Left lung (tissue), 4 donors: ENCODE measurements at regions not wholly inside any gene's neighbourhood (a gene's known extent, or its start where the extent isn't known, plus 50 kb on each side); places are given as distances from the start of the nearest gene placed in this dataset.

Experiments used
- ATAC-seq: fragments of 200-7000 bp; cut with Tn5 transposase; one replicate; pipeline ENCODE4 v1.9.1; 2020; ENCODE audit warnings: moderate library complexity
- DNase-seq, 4 donors: peaks; one replicate each; pipeline ENCODE4 v3.0.0-alpha.2; 2013 to 2020
- H3K27ac ChIP-seq, 2 donors: fragments of 200-600 bp; sonication (generic) in 1 of 2; one replicate each; pipeline versions ENCODE4 v1.5.0 to v1.8.0; 2020 to 2021
- H3K27me3 ChIP-seq, 2 donors: fragments of 200-600 bp; sonication (generic) in 1 of 2; one replicate each; pipeline versions ENCODE4 v1.5.0 to v1.8.0; 2020 to 2021
- H3K36me3 ChIP-seq, 2 donors: fragments of 200-600 bp; sonication (generic) in 1 of 2; one replicate each; pipeline versions ENCODE4 v1.5.0 to v1.8.0; 2020 to 2021
- H3K4me1 ChIP-seq, 2 donors: fragments of 200-600 bp; one replicate each; pipeline ENCODE4 v1.8.0; 2021
- H3K4me3 ChIP-seq, 2 donors: fragments of 200-600 bp; sonication (generic) in 1 of 2; one replicate each; pipeline versions ENCODE4 v1.5.0 to v1.8.0; 2020 to 2021; ENCODE audit warnings: mild to moderate bottlenecking in 1 of 2
- H3K9me3 ChIP-seq, 2 donors: fragments of 200-600 bp; sonication (generic) in 1 of 2; one replicate each; pipeline versions ENCODE4 v1.5.0 to v1.8.0; 2020 to 2021
- intact Hi-C, 2 donors: fragments of 100-400 bp; cut with DNase I; formaldehyde crosslinking; loops; one replicate each; pipeline versions ENCODE4 v1.11.2 to v1.14.2; 2022
- TF ChIP-seq, protein P1 (sequence below), 2 donors: fragments of 200-600 bp; sonication (generic) in 1 of 2; IDR thresholded peaks; one replicate each; pipeline versions ENCODE4 v1.5.0 to v1.8.0; 2021; ENCODE audit warnings: antibody characterized with exemption in 2 of 2
- donor health status: DM: no; HTN: yes; CAD: no.
- donor health status: DM: no; HTN: no; CAD: no.

DNA sequence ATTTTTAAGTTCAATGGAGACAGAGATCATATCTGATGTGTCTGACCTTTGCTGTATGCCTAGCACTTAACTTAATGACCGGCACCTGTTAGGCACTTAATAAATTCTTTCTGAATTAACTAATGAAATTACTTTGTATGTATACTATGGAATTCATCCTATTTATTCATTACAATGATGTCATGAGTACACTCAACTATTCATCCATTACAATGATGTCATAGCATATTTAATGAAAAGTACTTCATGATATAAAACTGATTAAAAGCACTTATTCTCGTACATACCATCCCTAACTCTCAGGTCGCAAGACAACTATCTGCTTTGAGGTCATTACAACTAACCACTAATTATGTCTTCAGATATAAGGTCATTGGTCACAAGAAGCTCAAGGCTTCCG lies 1131.6 kb downstream of the DTWD2 start:
- no peak for ATAC-seq
- DNase-seq, result no peak
- Histone ChIP-seq H3K9me3 (no peaks in the 10 kb centered on the region), H3K4me1 (no peaks in the 10 kb centered on the region), H3K4me3 (no peak overlapping the region), H3K27ac (no peak overlapping the region), H3K36me3 (no peaks in the 10 kb centered on the region), H3K27me3 (no peaks in the 10 kb centered on the region)
- intact Hi-C loops, result no loop called here
- TF ChIP-seq, protein P1, sequence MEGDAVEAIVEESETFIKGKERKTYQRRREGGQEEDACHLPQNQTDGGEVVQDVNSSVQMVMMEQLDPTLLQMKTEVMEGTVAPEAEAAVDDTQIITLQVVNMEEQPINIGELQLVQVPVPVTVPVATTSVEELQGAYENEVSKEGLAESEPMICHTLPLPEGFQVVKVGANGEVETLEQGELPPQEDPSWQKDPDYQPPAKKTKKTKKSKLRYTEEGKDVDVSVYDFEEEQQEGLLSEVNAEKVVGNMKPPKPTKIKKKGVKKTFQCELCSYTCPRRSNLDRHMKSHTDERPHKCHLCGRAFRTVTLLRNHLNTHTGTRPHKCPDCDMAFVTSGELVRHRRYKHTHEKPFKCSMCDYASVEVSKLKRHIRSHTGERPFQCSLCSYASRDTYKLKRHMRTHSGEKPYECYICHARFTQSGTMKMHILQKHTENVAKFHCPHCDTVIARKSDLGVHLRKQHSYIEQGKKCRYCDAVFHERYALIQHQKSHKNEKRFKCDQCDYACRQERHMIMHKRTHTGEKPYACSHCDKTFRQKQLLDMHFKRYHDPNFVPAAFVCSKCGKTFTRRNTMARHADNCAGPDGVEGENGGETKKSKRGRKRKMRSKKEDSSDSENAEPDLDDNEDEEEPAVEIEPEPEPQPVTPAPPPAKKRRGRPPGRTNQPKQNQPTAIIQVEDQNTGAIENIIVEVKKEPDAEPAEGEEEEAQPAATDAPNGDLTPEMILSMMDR (IDR thresholded peaks at IDR 0.05), result no peak

DNA sequence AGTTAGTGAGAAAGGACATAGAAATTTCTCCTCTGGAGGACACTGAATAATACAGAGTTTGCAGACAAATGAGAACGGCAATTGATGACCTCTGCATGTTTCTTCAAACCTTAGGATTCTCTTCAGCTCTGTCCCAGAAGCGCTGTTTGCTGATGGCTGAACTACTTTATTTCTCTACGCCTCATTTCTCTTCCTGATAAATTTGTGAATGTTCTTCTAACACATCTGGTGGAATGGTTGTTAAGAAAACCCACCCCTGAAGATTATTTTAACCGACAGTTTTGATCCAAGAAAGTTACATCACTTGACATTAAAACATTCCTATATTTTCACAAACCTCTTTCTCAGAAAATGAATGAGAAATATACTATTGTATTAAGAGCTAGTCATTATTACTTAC lies 1150.6 kb downstream of the DTWD2 start:
- H3K4me3 ChIP-seq, result no peak overlapping the region
- H3K9me3 ChIP-seq, result no peaks in the 10 kb centered on the region
- DNase-seq (no peak), ATAC-seq (no peak)
- H3K4me1 ChIP-seq, result no peaks in the 10 kb centered on the region
- no peaks in the 10 kb centered on the region for H3K27me3 ChIP-seq
- no peaks in the 10 kb centered on the region for H3K36me3 ChIP-seq
- H3K27ac ChIP-seq, result no peak overlapping the region
- intact Hi-C loops, result no loop called here
- TF ChIP-seq, protein P1 (IDR thresholded peaks at IDR 0.05), result no peak

- DNase-seq, result no peak
- Histone ChIP-seq H3K4me3 (no peak overlapping the region), H3K27me3 (no peaks in the 10 kb centered on the region), H3K9me3 (no peaks in the 10 kb centered on the region), H3K36me3 (no peaks in the 10 kb centered on the region), H3K27ac (no peak overlapping the region), H3K4me1 (no peaks in the 10 kb centered on the region)
- intact Hi-C loops, result no loop called here
- no peak for ATAC-seq
- TF ChIP-seq, protein P1 (IDR thresholded peaks at IDR 0.05), result no peak
Observed at GRCh38 chr5:117833691-117834090, 1154.7 kb downstream of the DTWD2 start.

- H3K4me3 ChIP-seq, result no peak overlapping the region
- H3K36me3 ChIP-seq, result no peaks in the 10 kb centered on the region
- H3K9me3 ChIP-seq, result peaks cover 0 to 8% of the 10 kb centered on the region in 2 donors
- no peaks in the 10 kb centered on the region for H3K27me3 ChIP-seq
- TF ChIP-seq, protein P1 (IDR thresholded peaks at IDR 0.05), result no peak
- intact Hi-C loops, result no loop called here
- no peak for DNase-seq
- no peaks in the 10 kb centered on the region for H3K4me1 ChIP-seq
- H3K27ac ChIP-seq, result no peak overlapping the region
- no peak for ATAC-seq
Observed at GRCh38 chr5:117829646-117830045, 1158.7 kb downstream of the DTWD2 start.

DNA sequence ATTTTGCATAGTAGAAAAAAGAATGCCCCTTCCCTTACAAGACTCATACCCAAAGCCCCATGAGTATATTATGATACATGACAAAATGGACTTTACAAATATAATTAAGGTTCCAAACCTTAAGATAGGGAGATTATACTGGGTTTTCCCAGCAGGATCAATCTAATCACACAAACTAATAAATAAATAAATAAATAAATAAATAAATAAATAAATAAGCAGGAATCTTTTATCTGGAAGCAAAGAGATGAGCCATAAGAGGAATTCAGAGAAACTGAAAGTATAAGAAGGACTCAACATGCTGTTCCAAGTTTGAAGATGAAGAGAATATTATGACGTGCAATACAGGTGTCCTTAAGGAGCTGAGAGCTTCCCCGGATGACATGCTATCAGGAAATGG lies 1174.5 kb downstream of the DTWD2 start:
- no peak for ATAC-seq
- no peak for DNase-seq
- intact Hi-C loops, result no loop called here
- Histone ChIP-seq H3K27ac (no peak overlapping the region), H3K36me3 (no peaks in the 10 kb centered on the region), H3K27me3 (no peaks in the 10 kb centered on the region), H3K4me3 (no peak overlapping the region), H3K9me3 (peaks cover 0 to 14% of the 10 kb centered on the region in 2 donors), H3K4me1 (no peaks in the 10 kb centered on the region)
- TF ChIP-seq, protein P1 (IDR thresholded peaks at IDR 0.05), result no peak
